ENCODE measurements at regions not wholly inside any gene's neighbourhood (a gene's known extent, or its start where the extent isn't known, plus 50 kb on each side); places are given as distances from the start of the nearest gene placed in this dataset.
A peak's percentile ranks its signal among the peaks of the same experiment; 100 is the strongest.
"Not testable (repeated sequence)": the region's sequence is repeated elsewhere in the genome, so short reads cannot be mapped to it uniquely, and the experiment has no call there.

GRCh38 chr6:151671195-151671594 lies 136.3 kb upstream of the ESR1 start:
- DNase-seq (ENCODE audit: low spot score), result no peak

GRCh38 chr6:151674578-151674977 lies 132.9 kb upstream of the ESR1 start:
- DNase-seq (ENCODE audit: low spot score), result no peak

GRCh38 chr6:151675746-151676459 lies 131.6 kb upstream of the ESR1 start:
- DNase-seq (ENCODE audit: low spot score), result peak; percentile 70

- no peak for DNase-seq (ENCODE audit: low spot score)
These were observed 131.0 kb upstream of the ESR1 start for GRCh38 chr6:151676460-151676945.

- no peak for DNase-seq (ENCODE audit: low spot score)
These were observed 130.1 kb upstream of the ESR1 start for GRCh38 chr6:151677404-151677803.

GRCh38 chr6:151679081-151679480 lies 128.4 kb upstream of the ESR1 start:
- DNase-seq (ENCODE audit: low spot score), result no peak

- no peak for DNase-seq (ENCODE audit: low spot score)
These were observed 127.5 kb upstream of the ESR1 start for GRCh38 chr6:151679941-151680340.

- DNase-seq (ENCODE audit: low spot score), result no peak
These were observed 126.5 kb upstream of the ESR1 start for GRCh38 chr6:151680846-151681432.

- no peak for DNase-seq (ENCODE audit: low spot score)
These were observed 125.9 kb upstream of the ESR1 start for GRCh38 chr6:151681433-151682059.

GRCh38 chr6:151682251-151682650 lies 125.2 kb upstream of the ESR1 start:
- DNase-seq (ENCODE audit: low spot score), result no peak

- no peak for DNase-seq (ENCODE audit: low spot score)
These were observed 124.6 kb upstream of the ESR1 start for GRCh38 chr6:151682922-151683321.

GRCh38 chr6:151683381-151683780 lies 124.1 kb upstream of the ESR1 start:
- DNase-seq (ENCODE audit: low spot score), result no peak

GRCh38 chr6:151689499-151690201 lies 117.8 kb upstream of the ESR1 start:
- DNase-seq (ENCODE audit: low spot score), result no peak

GRCh38 chr6:151690303-151690702 lies 117.2 kb upstream of the ESR1 start:
- no peak for DNase-seq (ENCODE audit: low spot score)

- no peak for DNase-seq (ENCODE audit: low spot score)
These were observed 116.5 kb upstream of the ESR1 start for GRCh38 chr6:151690768-151691562.

- no peak for DNase-seq (ENCODE audit: low spot score)
These were observed 115.3 kb upstream of the ESR1 start for GRCh38 chr6:151692216-151692615.

- DNase-seq (ENCODE audit: low spot score), result no peak
These were observed 114.1 kb upstream of the ESR1 start for GRCh38 chr6:151693366-151693765.

- no peak for DNase-seq (ENCODE audit: low spot score)
These were observed 112.3 kb upstream of the ESR1 start for GRCh38 chr6:151695156-151695555.

- DNase-seq (ENCODE audit: low spot score), result not testable (repeated sequence)
These were observed 111.2 kb upstream of the ESR1 start for GRCh38 chr6:151696302-151696701.

- no peak for DNase-seq (ENCODE audit: low spot score)
These were observed 108.4 kb upstream of the ESR1 start for GRCh38 chr6:151698931-151699700.

GRCh38 chr6:151699719-151700118 lies 107.8 kb upstream of the ESR1 start:
- DNase-seq (ENCODE audit: low spot score), result no peak

Data from LoVo (cell line).